ENCODE measurements at regions not wholly inside any gene's neighbourhood (a gene's known extent, or its start where the extent isn't known, plus 50 kb on each side); places are given as distances from the start of the nearest gene placed in this dataset.

- DNase-seq (ENCODE audit: insufficient read length, low spot score) (no peak), FAIRE-seq (no peak)
- no peak for TF ChIP-seq CTCF (IDR thresholded peaks at IDR 0.05; ENCODE audit: insufficient read depth, missing control alignments)
Observed at GRCh38 chr13:60282708-60283107, 114.3 kb upstream of the TDRD3 start.

DNA sequence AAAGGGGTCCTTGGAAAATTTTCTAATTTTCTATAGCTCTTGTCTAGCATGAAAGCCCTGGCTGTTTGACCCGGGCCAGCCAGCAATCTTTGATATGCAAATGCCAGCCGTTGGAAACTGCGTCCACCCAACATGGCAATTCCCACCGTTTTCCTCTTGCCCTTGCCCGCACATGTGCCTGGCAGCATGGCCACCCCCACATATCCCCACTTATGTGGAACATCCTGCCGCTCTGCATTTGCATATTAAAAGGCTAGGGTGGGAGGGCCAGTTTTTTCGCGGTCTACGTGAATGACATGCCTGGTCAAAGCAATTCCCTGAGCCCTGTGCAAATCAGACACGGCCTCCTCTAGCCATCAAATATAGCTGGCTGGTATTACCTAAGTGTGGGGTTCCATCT lies 110.3 kb upstream of the TDRD3 start:
- FAIRE-seq, result no peak

GRCh38 chr13:60288569-60288968 lies 108.5 kb upstream of the TDRD3 start:
- TF ChIP-seq CTCF (IDR thresholded peaks at IDR 0.05; ENCODE audit: insufficient read depth, missing control alignments), result no peak
- FAIRE-seq, result no peak
- no peak for DNase-seq (ENCODE audit: insufficient read length, low spot score)

More for the DNA sequence above, 110.3 kb upstream of the TDRD3 start:
- no peak for TF ChIP-seq CTCF (IDR thresholded peaks at IDR 0.05; ENCODE audit: insufficient read depth, missing control alignments)
- no peak for DNase-seq (ENCODE audit: insufficient read length, low spot score)

DNA sequence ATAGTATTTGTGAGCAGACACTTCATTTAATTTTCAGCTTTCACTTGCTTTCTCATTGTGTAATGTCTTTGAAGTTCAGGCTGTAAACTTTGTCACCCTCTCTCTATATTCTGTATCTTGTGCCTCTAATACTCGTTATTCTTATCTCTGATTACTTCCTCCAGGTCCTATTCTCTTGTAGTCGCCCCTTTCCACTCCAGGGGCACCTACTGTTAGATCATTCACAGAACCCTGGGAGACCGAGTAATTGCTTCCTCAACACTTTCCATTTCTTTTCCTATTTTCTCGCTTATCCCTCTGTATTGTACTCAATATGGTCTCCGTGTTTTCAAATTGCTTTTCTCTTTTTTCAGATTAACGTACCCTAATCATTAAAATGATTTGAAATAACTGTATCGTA lies 93.9 kb upstream of the TDRD3 start:
- DNase-seq (ENCODE audit: insufficient read length, low spot score) (no peak), FAIRE-seq (no peak)
- no peak for TF ChIP-seq CTCF (IDR thresholded peaks at IDR 0.05; ENCODE audit: insufficient read depth, missing control alignments)

DNA sequence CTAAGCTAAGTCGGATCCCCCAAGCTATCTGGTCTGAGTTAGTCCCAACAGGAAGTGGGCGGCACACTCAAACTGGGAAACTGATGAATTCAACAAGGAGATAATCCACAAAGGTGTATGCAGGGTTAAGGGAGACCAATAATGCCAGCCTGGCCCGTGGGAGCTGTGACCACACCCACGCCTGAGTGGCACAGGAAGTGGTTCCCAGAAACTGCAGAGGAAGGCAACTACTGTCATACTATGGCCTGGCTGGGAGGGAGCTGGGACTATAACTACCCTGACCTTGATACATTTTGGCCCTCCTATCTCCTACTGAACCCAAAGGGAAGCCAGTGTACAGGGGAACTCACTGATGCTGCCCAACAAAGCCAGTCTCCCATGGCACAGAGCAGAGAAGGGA lies 85.5 kb upstream of the TDRD3 start:
- no peak for FAIRE-seq
- no peak for TF ChIP-seq CTCF (IDR thresholded peaks at IDR 0.05; ENCODE audit: insufficient read depth, missing control alignments)
- no peak for DNase-seq (ENCODE audit: insufficient read length, low spot score)

DNA sequence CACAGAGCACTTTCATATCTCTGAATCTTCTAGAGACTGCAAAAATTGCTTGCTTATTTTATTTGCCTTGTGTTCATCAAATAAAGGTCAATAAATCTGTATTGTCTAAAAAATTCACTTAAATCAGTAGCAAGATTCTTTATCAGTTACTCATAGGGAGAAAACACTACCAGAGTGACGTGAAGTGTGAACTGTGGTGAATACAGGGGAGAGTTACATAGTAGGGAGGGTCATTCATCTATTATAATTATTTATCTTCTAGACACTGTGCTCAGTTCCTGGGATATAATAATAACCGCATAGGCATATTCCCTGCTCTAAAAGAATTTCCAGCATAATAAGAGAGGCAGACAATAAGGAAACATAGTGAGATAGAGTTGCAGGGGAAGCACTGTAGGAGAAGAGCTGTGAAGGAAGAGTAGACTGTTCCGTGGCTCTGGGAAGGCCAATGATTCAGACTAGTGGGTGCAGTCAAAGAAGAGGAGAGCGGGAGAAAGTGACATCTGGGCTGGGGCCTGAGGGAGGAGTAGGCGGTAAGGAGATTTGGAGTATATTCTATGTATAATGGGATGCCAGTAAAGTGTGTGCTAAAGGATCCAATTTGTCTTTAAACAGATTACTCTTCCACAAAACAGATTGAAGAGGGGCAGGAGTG lies 84.0 kb upstream of the TDRD3 start:
- no peak for TF ChIP-seq CTCF (IDR thresholded peaks at IDR 0.05; ENCODE audit: insufficient read depth, missing control alignments)
- FAIRE-seq (no peak), DNase-seq (ENCODE audit: insufficient read length, low spot score) (no peak)

DNA sequence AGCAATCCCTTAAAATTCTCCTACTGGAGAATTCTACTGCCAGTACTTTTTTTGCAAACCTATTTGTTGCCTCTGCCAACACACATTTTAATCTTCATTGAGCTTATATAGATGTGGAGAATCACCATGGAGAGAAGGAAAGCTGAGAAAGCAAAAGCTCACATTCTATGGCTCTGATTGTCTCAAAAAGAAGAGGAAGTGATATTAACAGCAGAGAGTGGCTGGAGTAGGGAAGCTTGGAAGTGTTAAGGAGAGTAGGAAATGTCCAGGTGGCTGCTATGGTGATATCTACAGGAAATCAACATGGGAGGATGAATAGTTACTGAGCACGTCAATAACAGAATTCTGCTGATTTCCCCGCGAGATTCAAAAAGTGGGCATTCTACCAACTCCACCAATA lies 78.8 kb upstream of the TDRD3 start:
- TF ChIP-seq CTCF (IDR thresholded peaks at IDR 0.05; ENCODE audit: insufficient read depth, missing control alignments), result no peak
- no peak for DNase-seq (ENCODE audit: insufficient read length, low spot score)
- FAIRE-seq, result no peak

All from D721Med (cell line).